ENCODE measurements at regions not wholly inside any gene's neighbourhood (a gene's known extent, or its start where the extent isn't known, plus 50 kb on each side); places are given as distances from the start of the nearest gene placed in this dataset.

- H2AFZ ChIP-seq (ENCODE audit: low read depth, low read length), result no peak overlapping the region
Observed at GRCh38 chr3:26273196-26273595, 349.4 kb upstream of the LRRC3B start.

More at GRCh38 chr3:26273196-26273595, 349.4 kb upstream of the LRRC3B start:
- H3K36me3 ChIP-seq (ENCODE audit: control insufficient read depth in 2 of 2, extremely low read depth in 1 of 2, insufficient read depth in 2 of 2, low read length in 2 of 2), result no peaks in the 10 kb centered on the region
- FAIRE-seq, result no peak
- no peaks in the 10 kb centered on the region for H3K9me3 ChIP-seq (replicated peaks; ENCODE audit: control insufficient read depth, insufficient read depth, low read length)
- H3K4me1 ChIP-seq (ENCODE audit: control insufficient read depth, extremely low read depth, insufficient read depth, low read length), result no peaks in the 10 kb centered on the region
- H4K20me1 ChIP-seq (replicated peaks; ENCODE audit: control insufficient read depth, extremely low read depth, insufficient read depth, low read length), result no peaks in the 10 kb centered on the region
- POLR2A ChIA-PET, result no interaction called here
- H3K9ac ChIP-seq (replicated peaks; ENCODE audit: extremely low read depth, insufficient read depth, low read length), result no peak overlapping the region
- intact Hi-C loops (cut with micrococcal nuclease) (no loop called here), dilution Hi-C loops (cut with MboI; ENCODE audit: extremely low pct_ligation_motif_present, low sequenced_read_pairs) (no loop called here)
- no TSS peak for BruUV-seq (replicated peaks)
- H3K27me3 ChIP-seq (ENCODE audit: control insufficient read depth in 2 of 2, insufficient read depth in 2 of 2, low read length in 2 of 2), result no peaks in the 10 kb centered on the region
- no peak overlapping the region for H3K27ac ChIP-seq (ENCODE audit: insufficient read depth, low read depth, low read length)
- TF ChIP-seq FOS (IDR thresholded peaks at IDR 0.05; ENCODE audit: borderline replicate concordance, insufficient read depth, low read length) (no peak), CTCF (IDR thresholded peaks at IDR 0.05; ENCODE audit: extremely low read depth in 1 of 2, insufficient read depth in 1 of 2, low read depth in 1 of 2, low read length in 2 of 2) (no peak), POLR2AphosphoS5 (IDR thresholded peaks at IDR 0.05; ENCODE audit: insufficient read depth, low read depth, low read length) (no peak), MAX (IDR thresholded peaks at IDR 0.05; ENCODE audit: insufficient read depth, insufficient read length) (no peak), POLR2A (IDR thresholded peaks at IDR 0.05; ENCODE audit: low read depth, low read length) (no peak), EZH2 (IDR thresholded peaks at IDR 0.05; ENCODE audit: borderline replicate concordance, low read depth, low read length, severe bottlenecking) (no peak), GATA2 (IDR thresholded peaks at IDR 0.05; ENCODE audit: insufficient read depth, insufficient read length, low read depth, low read length) (no peak), JUN (IDR thresholded peaks at IDR 0.05; ENCODE audit: borderline replicate concordance, insufficient read depth, insufficient read length, low read depth) (no peak), MYC (IDR thresholded peaks at IDR 0.05; ENCODE audit: low read depth, low read length) (no peak)
- no peak overlapping the region for H3K4me2 ChIP-seq (ENCODE audit: insufficient read depth, low read length)
- H3K79me2 ChIP-seq (ENCODE audit: control insufficient read depth, insufficient read depth, low read length), result no peaks in the 10 kb centered on the region
- no peak overlapping the region for H3K4me3 ChIP-seq (replicated peaks in 1 of 3; ENCODE audit: insufficient read depth in 1 of 3, low read depth in 1 of 3, low read length in 3 of 3)
- DNase-seq (ENCODE audit: low read depth, low spot score), result no peak
- H3K9me1 ChIP-seq (replicated peaks; ENCODE audit: control insufficient read depth, extremely low read depth, insufficient read depth, low read length), result no peaks in the 10 kb centered on the region
- CTCF ChIA-PET, result no interaction called here

All from endothelial cell of umbilical vein (primary cell).